ENCODE measurements at regions not wholly inside any gene's neighbourhood (a gene's known extent, or its start where the extent isn't known, plus 50 kb on each side); places are given as distances from the start of the nearest gene placed in this dataset.

- no peak for DNase-seq (ENCODE audit: low read depth in 2 of 2)
Measured at GRCh38 chr18:76771192-76771799, 51.1 kb upstream of the ZNF236 start.

- DNase-seq (ENCODE audit: low read depth in 2 of 2): no peak
Measured at GRCh38 chr18:76767954-76768353, 54.4 kb upstream of the ZNF236 start.

GRCh38 chr18:76766429-76766828 lies 55.9 kb upstream of the ZNF236 start:
- no peak for DNase-seq (ENCODE audit: low read depth in 2 of 2)

GRCh38 chr18:76765649-76766048 lies 56.7 kb upstream of the ZNF236 start:
- no peak for DNase-seq (ENCODE audit: low read depth in 2 of 2)

GRCh38 chr18:76764291-76764901 lies 58.0 kb upstream of the ZNF236 start:
- DNase-seq (ENCODE audit: low read depth in 2 of 2): no peak

GRCh38 chr18:76759056-76759455 lies 63.3 kb upstream of the ZNF236 start:
- DNase-seq (ENCODE audit: low read depth in 2 of 2): no peak

GRCh38 chr18:76757925-76758324 lies 64.4 kb upstream of the ZNF236 start:
- DNase-seq (ENCODE audit: low read depth in 2 of 2): no peak

- no peak for DNase-seq (ENCODE audit: low read depth in 2 of 2)
Measured at GRCh38 chr18:76757335-76757734, 65.0 kb upstream of the ZNF236 start.

- no peak for DNase-seq (ENCODE audit: low read depth in 2 of 2)
Measured at GRCh38 chr18:76756531-76757253, 65.7 kb upstream of the ZNF236 start.

- no peak for DNase-seq (ENCODE audit: low read depth in 2 of 2)
Measured at GRCh38 chr18:76754351-76754750, 68.0 kb upstream of the ZNF236 start.

- no peak for DNase-seq (ENCODE audit: low read depth in 2 of 2)
Measured at GRCh38 chr18:76752400-76752799, 70.0 kb upstream of the ZNF236 start.

GRCh38 chr18:76750917-76751890 lies 71.2 kb upstream of the ZNF236 start:
- DNase-seq (ENCODE audit: low read depth in 2 of 2): no peak

- no peak for DNase-seq (ENCODE audit: low read depth in 2 of 2)
Measured at GRCh38 chr18:76750269-76750668, 72.1 kb upstream of the ZNF236 start.

- no peak for DNase-seq (ENCODE audit: low read depth in 2 of 2)
Measured at GRCh38 chr18:76747676-76748075, 74.7 kb upstream of the ZNF236 start.

- no peak for DNase-seq (ENCODE audit: low read depth in 2 of 2)
Measured at GRCh38 chr18:76741346-76741745, 81.0 kb upstream of the ZNF236 start.

- no peak for DNase-seq (ENCODE audit: low read depth in 2 of 2)
Measured at GRCh38 chr18:76736309-76736708, 86.0 kb upstream of the ZNF236 start.

GRCh38 chr18:76730901-76731300 lies 91.5 kb upstream of the ZNF236 start:
- no peak for DNase-seq (ENCODE audit: low read depth in 2 of 2)

- DNase-seq (ENCODE audit: low read depth in 2 of 2): no peak
Measured at GRCh38 chr18:76727589-76727988, 94.8 kb upstream of the ZNF236 start.

GRCh38 chr18:76725445-76725844 lies 96.9 kb upstream of the ZNF236 start:
- DNase-seq (ENCODE audit: low read depth in 2 of 2): no peak

GRCh38 chr18:76722224-76723061 lies 99.9 kb upstream of the ZNF236 start:
- no peak for DNase-seq (ENCODE audit: low read depth in 2 of 2)
